RCC 7860 (cell line): ENCODE measurements at regions not wholly inside any gene's neighbourhood (a gene's known extent, or its start where the extent isn't known, plus 50 kb on each side); places are given as distances from the start of the nearest gene placed in this dataset.
A peak's percentile ranks its signal among the peaks of the same experiment; 100 is the strongest.
"Not testable (repeated sequence)": the region's sequence is repeated elsewhere in the genome, so short reads cannot be mapped to it uniquely, and the experiment has no call there.

Experiments
- DNase-seq: peaks from one replicate; pipeline ENCODE4 v3.0.0-alpha.2; 2015; ENCODE audit warnings: low spot score
- FAIRE-seq: peaks from 2 replicates; lab custom pipeline; 2012; peaks lifted over from hg19 to GRCh38; lab: Jason Lieb, UNC

GRCh38 chr21:5247399-5247798 is 5274.0 kb upstream of the TPTE start:
- FAIRE-seq = not testable (repeated sequence)
- peak; percentile 2 for DNase-seq

DNA sequence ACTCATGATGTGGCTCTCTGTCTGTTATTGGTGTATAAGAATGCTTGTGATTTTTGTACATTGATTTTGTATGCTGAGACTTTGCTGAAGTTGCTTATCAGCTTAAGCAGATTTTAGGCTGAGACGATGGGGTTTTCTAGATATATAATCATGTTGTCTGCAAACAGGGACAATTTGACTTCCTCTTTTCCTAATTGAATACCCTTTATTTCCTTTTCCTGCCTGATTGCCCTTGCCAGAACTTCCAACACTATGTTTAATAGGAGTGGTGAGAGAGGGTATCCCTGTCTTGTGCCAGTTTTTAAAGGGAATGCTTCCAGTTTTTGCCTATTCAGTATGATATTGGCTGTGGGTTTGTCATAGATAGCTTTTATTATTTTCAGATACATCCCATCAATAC is 5271.3 kb upstream of the TPTE start:
- not testable (repeated sequence) for DNase-seq, FAIRE-seq

DNA sequence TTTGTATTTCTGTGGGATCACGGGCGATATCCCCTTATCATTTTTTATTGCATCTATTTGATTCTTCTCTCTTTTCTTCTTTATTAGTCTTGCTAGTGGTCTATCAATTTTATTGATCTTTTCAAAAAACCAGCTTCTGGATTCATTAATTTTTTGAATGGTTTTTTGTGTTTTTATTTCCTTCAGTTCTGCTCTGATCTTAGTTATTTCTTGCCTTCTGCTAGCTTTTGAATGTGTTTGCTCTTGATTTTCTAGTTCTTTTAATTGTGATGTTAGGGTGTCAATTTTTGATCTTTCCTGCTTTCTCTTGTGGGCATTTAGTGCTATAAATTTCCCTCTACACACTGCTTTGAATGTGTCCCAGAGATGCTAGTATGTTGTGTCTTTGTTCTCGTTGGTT is 5270.2 kb upstream of the TPTE start:
- DNase-seq, FAIRE-seq: not testable (repeated sequence)

GRCh38 chr21:5251866-5252265 is 5269.5 kb upstream of the TPTE start:
- FAIRE-seq, DNase-seq: not testable (repeated sequence)
